ENCODE measurements at regions not wholly inside any gene's neighbourhood (a gene's known extent, or its start where the extent isn't known, plus 50 kb on each side); places are given as distances from the start of the nearest gene placed in this dataset.

GRCh38 chr18:46362533-46362932 lies 258.3 kb downstream of the HAUS1 start:
- no peaks in the 10 kb centered on the region for H3K27me3 ChIP-seq (ENCODE audit: control insufficient read depth, insufficient read depth, low read length)
- H3K36me3 ChIP-seq (ENCODE audit: control insufficient read depth, insufficient read depth, low read length) = no peaks in the 10 kb centered on the region
- H3K4me3 ChIP-seq (ENCODE audit: low read depth, low read length) = no peak overlapping the region
- TF ChIP-seq CTCF (IDR thresholded peaks at IDR 0.05; ENCODE audit: insufficient read depth, low read length, poor library complexity, severe bottlenecking) = no peak
- no peak for DNase-seq (ENCODE audit: low read depth)

- H3K27me3 ChIP-seq (ENCODE audit: control insufficient read depth, insufficient read depth, low read length) = no peaks in the 10 kb centered on the region
- H3K36me3 ChIP-seq (ENCODE audit: control insufficient read depth, insufficient read depth, low read length) = no peaks in the 10 kb centered on the region
- H3K4me3 ChIP-seq (ENCODE audit: low read depth, low read length) = no peak overlapping the region
- no peak for DNase-seq (ENCODE audit: low read depth)
- TF ChIP-seq CTCF (IDR thresholded peaks at IDR 0.05; ENCODE audit: insufficient read depth, low read length, poor library complexity, severe bottlenecking) = no peak
Measured at GRCh38 chr18:46364048-46364447, 259.9 kb downstream of the HAUS1 start.

GRCh38 chr18:46366201-46366600 lies 262.0 kb downstream of the HAUS1 start:
- Histone ChIP-seq H3K36me3 (ENCODE audit: control insufficient read depth, insufficient read depth, low read length) (no peaks in the 10 kb centered on the region), H3K4me3 (ENCODE audit: low read depth, low read length) (no peak overlapping the region), H3K27me3 (ENCODE audit: control insufficient read depth, insufficient read depth, low read length) (no peaks in the 10 kb centered on the region)
- TF ChIP-seq CTCF (IDR thresholded peaks at IDR 0.05; ENCODE audit: insufficient read depth, low read length, poor library complexity, severe bottlenecking) = no peak
- DNase-seq (ENCODE audit: low read depth) = no peak

- Histone ChIP-seq H3K36me3 (ENCODE audit: control insufficient read depth, insufficient read depth, low read length) (no peaks in the 10 kb centered on the region), H3K4me3 (ENCODE audit: low read depth, low read length) (no peak overlapping the region), H3K27me3 (ENCODE audit: control insufficient read depth, insufficient read depth, low read length) (no peaks in the 10 kb centered on the region)
- no peak for TF ChIP-seq CTCF (IDR thresholded peaks at IDR 0.05; ENCODE audit: insufficient read depth, low read length, poor library complexity, severe bottlenecking)
- no peak for DNase-seq (ENCODE audit: low read depth)
Measured at GRCh38 chr18:46366751-46367376, 262.7 kb downstream of the HAUS1 start.

- no peak overlapping the region for H3K4me3 ChIP-seq (ENCODE audit: low read depth, low read length)
- TF ChIP-seq CTCF (IDR thresholded peaks at IDR 0.05; ENCODE audit: insufficient read depth, low read length, poor library complexity, severe bottlenecking) = no peak
- no peaks in the 10 kb centered on the region for H3K36me3 ChIP-seq (ENCODE audit: control insufficient read depth, insufficient read depth, low read length)
- H3K27me3 ChIP-seq (ENCODE audit: control insufficient read depth, insufficient read depth, low read length) = no peaks in the 10 kb centered on the region
- no peak for DNase-seq (ENCODE audit: low read depth)
Measured at GRCh38 chr18:46369323-46369722, 265.1 kb downstream of the HAUS1 start.

DNA sequence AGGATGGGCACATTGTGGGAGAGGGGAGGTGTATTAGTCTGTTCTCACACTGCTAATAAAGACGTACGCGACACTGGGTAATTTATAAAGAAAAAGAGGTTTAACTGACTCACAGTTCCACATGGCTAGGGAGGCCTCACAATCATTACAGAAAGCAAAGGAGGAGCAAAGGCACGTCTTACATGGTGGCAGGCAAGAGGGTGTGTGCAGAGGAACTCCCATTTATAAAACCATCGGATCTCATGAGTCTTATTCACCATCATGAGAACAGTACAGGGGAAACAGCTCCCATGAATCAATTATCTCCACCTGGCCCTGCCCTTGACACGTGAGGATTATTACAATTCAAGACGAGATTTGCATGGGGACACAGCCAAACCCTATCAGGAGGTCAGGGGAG lies 266.7 kb downstream of the HAUS1 start:
- H3K27me3 ChIP-seq (ENCODE audit: control insufficient read depth, insufficient read depth, low read length) = no peaks in the 10 kb centered on the region
- DNase-seq (ENCODE audit: low read depth) = no peak
- H3K36me3 ChIP-seq (ENCODE audit: control insufficient read depth, insufficient read depth, low read length) = no peaks in the 10 kb centered on the region
- no peak overlapping the region for H3K4me3 ChIP-seq (ENCODE audit: low read depth, low read length)
- TF ChIP-seq CTCF (IDR thresholded peaks at IDR 0.05; ENCODE audit: insufficient read depth, low read length, poor library complexity, severe bottlenecking) = no peak
